Glomerular visceral epithelial cell (primary cell): ENCODE measurements at regions not wholly inside any gene's neighbourhood (a gene's known extent, or its start where the extent isn't known, plus 50 kb on each side); places are given as distances from the start of the nearest gene placed in this dataset.
A peak's percentile ranks its signal among the peaks of the same experiment; 100 is the strongest.

Experiments
- DNase-seq: peaks from one replicate; pipeline ENCODE4 v3.0.0-alpha.2; 2016; ENCODE audit errors: extremely low spot score

DNA sequence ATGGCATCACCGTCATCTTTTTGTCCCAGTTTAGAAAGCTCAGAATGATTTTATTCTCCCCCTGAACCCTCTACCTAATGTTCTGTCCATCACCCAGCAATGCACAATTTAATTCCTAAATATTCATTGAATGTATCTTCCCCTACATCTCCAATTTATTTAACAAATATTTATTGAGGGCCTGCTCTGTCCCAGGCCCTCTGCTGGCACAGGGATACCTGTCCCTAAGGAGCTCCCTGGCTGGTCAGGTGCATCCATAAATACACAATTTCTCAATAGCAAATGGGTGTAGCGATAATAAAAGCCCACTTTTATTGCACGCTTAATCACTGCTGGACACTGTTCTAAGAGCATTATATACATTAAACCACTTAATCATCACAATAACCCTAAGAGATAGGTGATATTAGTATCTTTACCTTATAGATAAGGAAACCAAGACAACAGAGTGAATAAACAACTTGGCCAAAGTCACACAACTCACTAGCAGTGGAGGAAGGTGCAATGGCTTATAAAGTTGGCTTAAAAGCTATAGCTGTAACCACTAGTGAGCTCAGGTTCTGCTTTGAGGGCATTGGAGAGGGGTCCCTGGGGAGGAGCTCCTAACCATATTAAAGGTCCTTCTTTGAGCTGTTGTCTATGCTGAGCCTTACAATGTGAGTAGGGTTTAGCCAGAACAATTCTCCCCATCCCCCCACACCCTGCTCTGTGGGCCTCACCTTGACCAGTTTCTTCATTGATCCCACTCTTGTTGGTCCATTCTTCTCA is 126.3 kb upstream of the JUN start:
- no peak for DNase-seq

GRCh38 chr1:58911841-58912499 is 128.1 kb upstream of the JUN start:
- no peak for DNase-seq

DNA sequence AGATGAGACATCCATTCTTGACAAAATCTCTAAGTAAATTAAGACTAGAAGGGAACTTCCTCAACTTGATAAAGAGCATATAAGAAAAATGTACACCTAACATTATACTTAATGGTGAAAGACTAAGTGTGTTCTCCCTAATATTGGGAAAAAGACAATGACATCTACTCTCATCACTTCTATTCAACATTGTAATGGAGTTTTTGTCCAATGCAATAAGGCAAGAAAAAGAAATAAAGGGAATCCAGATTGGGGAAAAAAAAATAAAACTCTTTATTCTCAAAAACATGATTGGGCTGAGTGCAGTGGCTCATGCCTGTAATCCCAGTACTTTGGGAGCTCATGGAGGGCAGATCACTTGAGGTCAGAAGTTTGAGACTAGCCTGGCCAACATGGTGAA is 131.1 kb upstream of the JUN start:
- DNase-seq, result no peak

- DNase-seq, result no peak
These were observed 133.6 kb upstream of the JUN start for GRCh38 chr1:58917436-58917835.

DNA sequence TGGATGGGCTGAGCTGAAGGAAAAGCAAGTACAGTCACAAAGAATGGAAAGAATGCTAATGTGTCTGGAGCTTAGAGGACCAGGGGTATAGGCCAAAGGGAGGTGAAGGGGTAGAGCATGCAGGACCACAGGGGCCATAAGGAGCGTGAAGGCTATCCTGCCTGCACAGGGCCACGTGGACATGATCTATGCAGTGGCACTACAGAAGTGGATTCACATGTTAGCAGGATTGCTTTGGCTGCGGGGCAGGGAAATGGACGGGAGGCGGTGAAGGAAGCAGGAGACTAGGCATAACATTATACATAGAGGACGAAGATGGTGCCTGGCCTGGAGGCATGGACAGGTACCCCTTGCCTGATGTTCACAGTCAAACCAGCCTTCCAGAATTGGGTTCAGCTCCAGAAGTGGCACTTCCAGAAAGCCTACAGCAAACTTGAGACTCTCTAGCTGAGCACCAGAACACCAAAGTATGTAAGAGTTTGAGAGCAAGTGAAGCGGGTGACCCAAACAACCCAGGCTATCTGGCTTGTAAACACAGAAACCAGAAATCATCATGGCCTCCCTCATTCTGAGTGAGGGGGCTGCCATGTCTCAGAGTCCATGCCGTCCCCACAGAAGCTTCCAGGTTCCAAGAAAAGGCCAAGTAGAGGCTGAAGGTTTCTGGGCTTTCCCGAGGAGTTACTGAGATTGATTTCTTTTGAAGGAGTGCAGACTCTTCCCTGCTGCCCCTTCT is 135.5 kb upstream of the JUN start:
- DNase-seq, result no peak

DNA sequence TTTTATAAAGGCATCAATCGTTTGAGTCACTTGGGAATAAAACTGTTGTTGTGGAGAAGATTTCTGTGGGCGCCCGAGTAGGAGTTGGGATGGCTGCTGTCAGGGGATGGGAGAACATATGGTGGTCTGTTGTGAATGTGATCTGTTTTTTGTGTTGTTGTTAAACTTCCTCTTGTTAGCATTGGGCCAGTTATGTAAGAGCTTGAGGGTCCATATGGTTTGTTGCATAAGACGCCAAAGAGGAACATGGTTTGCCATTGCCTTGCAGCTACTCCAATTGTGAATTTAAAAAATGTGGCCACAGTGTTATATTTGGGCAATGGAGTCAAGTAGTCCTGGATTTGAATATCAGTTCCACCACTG is 136.1 kb upstream of the JUN start:
- DNase-seq, result no peak

GRCh38 chr1:58921342-58921741 is 137.5 kb upstream of the JUN start:
- no peak for DNase-seq

DNA sequence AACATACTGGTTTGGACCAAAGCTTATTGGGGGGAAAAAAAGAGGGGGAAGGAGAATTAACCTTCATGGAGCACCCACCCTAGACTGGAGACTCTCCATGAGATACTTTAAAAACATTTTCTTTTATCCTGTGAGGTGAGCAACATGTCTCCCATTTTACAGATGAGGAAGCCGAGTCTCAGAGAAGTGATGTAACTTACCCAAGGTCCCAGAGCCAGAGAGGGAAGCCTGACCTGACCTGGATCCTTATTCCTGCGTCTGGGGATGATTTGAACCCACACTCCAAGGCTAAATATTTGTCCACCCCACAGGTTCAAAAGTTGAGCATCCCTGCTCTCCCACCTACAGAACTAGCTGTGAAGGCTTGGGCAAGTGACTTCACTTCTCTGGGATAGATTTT is 137.9 kb upstream of the JUN start:
- no peak for DNase-seq

DNA sequence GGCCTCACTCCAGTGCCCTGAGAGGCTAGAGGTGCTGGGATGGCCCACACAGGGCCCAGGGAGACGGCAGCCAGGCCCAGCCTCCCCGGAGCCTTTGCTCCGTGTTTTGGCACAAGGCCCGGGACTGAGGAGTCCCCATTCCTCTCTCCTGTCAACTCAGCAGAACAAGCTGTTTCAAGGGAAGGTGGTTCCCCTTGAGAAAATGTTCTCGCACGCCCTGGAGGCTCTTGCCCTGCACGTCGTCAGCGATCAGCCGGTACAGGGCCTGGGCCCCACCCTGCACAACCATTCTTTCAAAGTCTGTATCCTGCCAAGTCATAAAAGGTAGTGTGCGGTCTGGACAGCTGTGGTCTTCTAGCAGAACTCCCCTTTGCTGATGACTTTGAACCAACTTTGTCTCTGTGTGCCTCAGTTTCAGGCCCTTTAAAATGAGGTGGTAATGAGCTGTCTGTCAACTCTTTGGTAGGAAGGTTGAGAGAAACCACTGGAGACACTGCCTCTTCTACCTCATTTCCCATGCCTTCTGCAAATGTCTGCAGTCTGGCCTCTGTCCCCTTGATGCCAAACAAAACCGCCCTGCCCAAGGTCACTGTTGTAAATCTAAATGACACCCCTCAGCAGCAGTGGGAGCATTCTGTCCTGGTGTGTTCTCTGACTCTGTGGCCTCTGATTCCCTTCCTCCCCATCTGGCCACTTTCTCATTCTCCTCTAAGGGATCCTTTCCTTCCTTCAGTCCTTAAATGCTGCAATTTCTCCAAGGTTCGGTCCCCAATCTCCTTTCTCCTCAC is 138.6 kb upstream of the JUN start:
- DNase-seq, result peak; percentile 26

DNA sequence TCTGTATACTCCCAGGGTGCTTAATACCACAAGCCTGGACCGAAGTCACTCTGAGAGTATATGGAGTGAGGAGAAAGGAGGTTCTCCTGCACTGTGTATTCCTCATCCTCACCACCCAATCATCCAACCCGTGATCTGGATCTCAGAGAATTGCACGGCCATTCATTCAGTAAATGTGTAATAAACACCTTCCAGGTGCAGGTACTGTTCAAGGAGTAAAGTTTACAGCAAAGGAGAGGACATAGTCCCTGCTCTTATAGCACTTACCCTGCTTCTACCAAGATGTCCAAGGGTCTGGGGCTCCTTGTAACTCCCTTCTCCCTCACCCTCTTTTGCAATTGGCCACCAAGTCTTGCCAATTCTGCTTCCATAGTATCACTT is 139.2 kb upstream of the JUN start:
- DNase-seq, result no peak

DNA sequence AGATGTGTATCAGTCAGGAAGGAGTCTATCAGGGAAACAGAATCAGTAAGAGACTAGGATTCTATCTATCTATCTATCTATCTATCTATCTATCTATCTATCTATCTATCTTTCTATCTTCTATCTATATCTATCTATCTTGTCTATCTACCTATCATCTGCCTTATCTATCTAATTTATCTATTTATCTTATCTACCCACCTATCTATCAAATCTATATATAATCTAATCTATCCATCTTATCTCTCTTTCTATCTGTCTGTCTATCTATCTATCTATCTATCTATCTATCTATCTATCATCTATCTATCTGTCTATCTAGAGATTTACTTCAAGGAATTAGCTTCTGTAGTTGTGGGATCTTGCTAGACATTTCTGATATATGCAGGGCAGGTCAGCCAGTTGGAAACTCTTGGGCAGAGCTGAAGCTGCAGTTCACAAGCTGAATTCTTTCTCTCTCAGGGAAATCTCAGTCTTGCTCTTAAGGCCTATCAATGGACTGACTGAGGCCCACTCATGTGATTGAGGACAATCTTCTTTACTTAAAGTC is 140.2 kb upstream of the JUN start:
- DNase-seq, result no peak

DNA sequence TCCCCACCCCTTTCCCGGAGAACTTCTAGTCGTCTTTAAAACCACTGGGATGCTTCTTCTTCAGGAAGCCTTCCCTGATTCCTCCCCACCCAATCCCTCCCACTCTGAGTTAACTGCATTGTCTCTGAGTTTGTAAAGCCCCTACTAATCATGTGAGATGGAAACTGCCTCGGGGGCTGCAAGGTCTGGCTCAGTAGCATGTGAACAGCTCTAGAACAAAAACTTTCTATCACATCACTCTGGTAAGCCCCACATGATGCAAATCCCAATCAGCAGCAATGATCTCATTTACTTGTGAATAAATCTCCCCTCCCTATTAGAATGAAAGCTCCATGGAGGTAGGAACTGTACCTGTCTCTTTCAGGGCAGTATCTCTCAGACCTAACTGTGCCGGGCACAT is 141.0 kb upstream of the JUN start:
- DNase-seq, result no peak

DNA sequence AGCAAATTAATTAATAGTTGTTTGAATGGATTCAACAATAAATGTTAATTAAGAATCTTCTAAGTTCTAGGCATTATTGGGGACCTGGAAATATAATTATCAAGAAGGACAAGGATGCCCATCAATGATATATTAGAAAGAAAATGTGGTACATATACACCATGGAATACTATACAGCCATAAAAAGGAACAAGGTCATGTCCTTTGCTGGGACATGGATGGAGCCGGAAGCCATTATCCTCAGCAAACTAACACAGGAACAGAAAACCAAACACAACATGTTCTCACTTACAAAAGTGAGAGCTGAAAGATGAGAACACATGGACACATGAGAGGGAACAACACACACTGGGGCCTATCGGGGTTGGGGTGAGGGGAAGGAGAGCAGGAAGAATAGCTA is 141.4 kb upstream of the JUN start:
- DNase-seq, result no peak

- DNase-seq, result no peak
These were observed 142.3 kb upstream of the JUN start for GRCh38 chr1:58926152-58926551.

GRCh38 chr1:58927041-58927721 is 143.3 kb upstream of the JUN start:
- no peak for DNase-seq

- no peak for DNase-seq
These were observed 143.9 kb upstream of the JUN start for GRCh38 chr1:58927722-58928085.

GRCh38 chr1:58928514-58928913 is 144.7 kb upstream of the JUN start:
- no peak for DNase-seq

- DNase-seq, result peak; percentile 82
These were observed 146.0 kb upstream of the JUN start for GRCh38 chr1:58929671-58930325.

GRCh38 chr1:58931024-58931423 is 147.2 kb upstream of the JUN start:
- DNase-seq, result no peak

DNA sequence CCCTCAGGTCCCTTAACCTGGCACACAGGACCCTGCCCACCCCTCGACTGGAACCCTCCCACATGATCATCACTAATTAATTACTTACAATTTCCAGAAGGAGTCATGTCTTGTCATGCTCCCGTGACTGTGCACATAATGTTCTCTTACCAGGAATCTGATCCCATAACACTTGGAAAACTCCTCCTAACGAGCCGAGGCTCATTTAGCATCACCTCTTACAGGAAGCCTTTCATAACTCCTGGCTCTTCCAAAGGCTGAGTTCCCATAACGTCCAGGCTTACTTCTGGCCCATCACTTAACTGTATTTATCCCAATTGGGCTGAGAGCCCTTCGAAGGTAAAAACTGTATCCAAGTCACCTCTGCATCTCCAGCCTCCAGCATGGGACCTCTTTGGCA is 147.9 kb upstream of the JUN start:
- no peak for DNase-seq
